ENCODE measurements at regions not wholly inside any gene's neighbourhood (a gene's known extent, or its start where the extent isn't known, plus 50 kb on each side); places are given as distances from the start of the nearest gene placed in this dataset.

- TF ChIP-seq CTCF (IDR thresholded peaks at IDR 0.05) = no peak
- no peak for TF ChIP-seq POLR2AphosphoS5 (IDR thresholded peaks at IDR 0.05; ENCODE audit: low read depth, low read length)
- TF ChIP-seq REST (IDR thresholded peaks at IDR 0.05; ENCODE audit: insufficient read depth in 1 of 2, low read depth in 2 of 2, low read length in 1 of 2) = no peak
- TF ChIP-seq SIN3A (IDR thresholded peaks at IDR 0.05; ENCODE audit: borderline replicate concordance, insufficient read depth, low read depth, low read length) = no peak
These were observed 117.9 kb upstream of the HABP2 start for GRCh38 chr10:113434950-113435349.
